Tibial nerve (tissue), 4 donors: ENCODE measurements at regions not wholly inside any gene's neighbourhood (a gene's known extent, or its start where the extent isn't known, plus 50 kb on each side); places are given as distances from the start of the nearest gene placed in this dataset.

Source experiments
- DNase-seq, 2 donors: peaks; one replicate each; pipeline ENCODE4 v3.0.0-alpha.2; 2019; ENCODE audit warnings: low spot score in 2 of 2
- H3K27ac ChIP-seq, 4 donors: fragments of 200-600 bp; sonication (generic) in 3 of 4; one replicate each; pipeline ENCODE4 v1.5.1; 2017 to 2019; ENCODE audit warnings: mild to moderate bottlenecking in 1 of 4
- H3K27me3 ChIP-seq, 2 donors: fragments of 200-600 bp; sonication (generic) in 1 of 2; one replicate each; pipeline versions ENCODE4 v1.5.1 to v1.6.0; 2017 to 2019
- H3K36me3 ChIP-seq, 3 donors: fragments of 200-600 bp; sonication (generic); one replicate each; pipeline ENCODE4 v1.5.1; 2018 to 2019
- H3K4me1 ChIP-seq, 4 donors: fragments of 200-600 bp; sonication (generic) in 3 of 4; one replicate each; pipeline ENCODE4 v1.5.1; 2017 to 2019
- H3K4me3 ChIP-seq, 4 donors: fragments of 200-600 bp; sonication (generic) in 3 of 4; one replicate each; pipeline ENCODE4 v1.5.1; 2017 to 2019; ENCODE audit warnings: mild to moderate bottlenecking in 1 of 4, moderate library complexity in 1 of 4
- H3K9me3 ChIP-seq, 4 donors: fragments of 200-600 bp; sonication (generic) in 3 of 4; one replicate each; pipeline ENCODE4 v1.5.1; 2017 to 2019
- CTCF ChIP-seq, 5 experiments: fragments of 200-600 bp in 3 of 5; fragments of 450-650 bp in 2 of 5; sonication (generic) in 3 of 5; IDR thresholded peaks; one replicate each; pipeline ENCODE4 v1.5.1; 2016 to 2019; ENCODE audit warnings: antibody characterized with exemption in 5 of 5, mild to moderate bottlenecking in 3 of 5, moderate library complexity in 2 of 5
- EP300 ChIP-seq, 2 donors: sonication (generic); formaldehyde crosslinking; IDR thresholded peaks; one replicate each; pipeline ENCODE4 v1.6.1; 2017; ENCODE audit warnings: antibody characterized with exemption in 2 of 2, mild to moderate bottlenecking in 1 of 2
- POLR2A ChIP-seq, 2 donors: fragments of 450-650 bp; IDR thresholded peaks; one replicate each; pipeline ENCODE4 v1.6.1; 2017; ENCODE audit warnings: antibody characterized with exemption in 2 of 2, mild to moderate bottlenecking in 2 of 2, moderate library complexity in 2 of 2
- WGBS, 2 donors: methylation state at CpG; one replicate each; pipeline ENCODE4 v1.1.5; 2018; 5-methylcytosine and 5-hydroxymethylcytosine counted together

GRCh38 chr15:95170561-95171380 lies 939.4 kb downstream of the MCTP2 start:
- H3K27me3 ChIP-seq = no peaks in the 10 kb centered on the region
- no peaks in the 10 kb centered on the region for H3K9me3 ChIP-seq
- DNase-seq = no peak
- 42 to 58% methylated on average over 6 of the region's 6 CpGs for WGBS, 2 donors
- no peaks in the 10 kb centered on the region for H3K36me3 ChIP-seq
- peaks cover 0 to 31% (median 6%) of the 10 kb centered on the region in 4 donors for H3K4me1 ChIP-seq
- H3K27ac ChIP-seq = peak overlapping the region; percentile 70 to 87 (median 80)
- TF ChIP-seq CTCF (IDR thresholded peaks at IDR 0.05) (no peak), POLR2A (IDR thresholded peaks at IDR 0.05) (no peak), EP300 (IDR thresholded peaks at IDR 0.05) (no peak)
- peak overlapping the region in 2 of 4 donors; percentile 19 to 44 for H3K4me3 ChIP-seq

GRCh38 chr15:95171564-95171963 lies 940.2 kb downstream of the MCTP2 start:
- no peaks in the 10 kb centered on the region for H3K27me3 ChIP-seq
- no peak overlapping the region for H3K4me3 ChIP-seq
- H3K36me3 ChIP-seq = no peaks in the 10 kb centered on the region
- DNase-seq = no peak
- H3K4me1 ChIP-seq = peaks cover 0 to 31% (median 6%) of the 10 kb centered on the region in 4 donors
- 92 to 94% methylated on average over 3 of the region's 3 CpGs for WGBS, 2 donors
- no peak for TF ChIP-seq EP300 (IDR thresholded peaks at IDR 0.05)
- no peak for TF ChIP-seq POLR2A (IDR thresholded peaks at IDR 0.05)
- no peaks in the 10 kb centered on the region for H3K9me3 ChIP-seq
- H3K27ac ChIP-seq = peak overlapping the region in 2 of 4 donors; percentile 85 to 87

- Histone ChIP-seq H3K4me3 (no peak overlapping the region), H3K27me3 (no peaks in the 10 kb centered on the region), H3K27ac (peak overlapping the region in 3 of 4 donors; percentile 11 to 81 (median 77)), H3K4me1 (peaks cover 0 to 37% (median 6%) of the 10 kb centered on the region in 4 donors), H3K9me3 (peaks cover 0 to 3% (median 0%) of the 10 kb centered on the region in 4 donors), H3K36me3 (no peaks in the 10 kb centered on the region)
- WGBS, 2 donors = 23 to 25% methylated on average over 9 of the region's 9 CpGs
- TF ChIP-seq CTCF (IDR thresholded peaks at IDR 0.05) (no peak), EP300 (IDR thresholded peaks at IDR 0.05) (peak in 1 of 2 donors; percentile 60)
- peak in 1 of 2 donors; percentile 35 for DNase-seq
These were observed 943.2 kb downstream of the MCTP2 start for GRCh38 chr15:95174301-95175259.

DNA sequence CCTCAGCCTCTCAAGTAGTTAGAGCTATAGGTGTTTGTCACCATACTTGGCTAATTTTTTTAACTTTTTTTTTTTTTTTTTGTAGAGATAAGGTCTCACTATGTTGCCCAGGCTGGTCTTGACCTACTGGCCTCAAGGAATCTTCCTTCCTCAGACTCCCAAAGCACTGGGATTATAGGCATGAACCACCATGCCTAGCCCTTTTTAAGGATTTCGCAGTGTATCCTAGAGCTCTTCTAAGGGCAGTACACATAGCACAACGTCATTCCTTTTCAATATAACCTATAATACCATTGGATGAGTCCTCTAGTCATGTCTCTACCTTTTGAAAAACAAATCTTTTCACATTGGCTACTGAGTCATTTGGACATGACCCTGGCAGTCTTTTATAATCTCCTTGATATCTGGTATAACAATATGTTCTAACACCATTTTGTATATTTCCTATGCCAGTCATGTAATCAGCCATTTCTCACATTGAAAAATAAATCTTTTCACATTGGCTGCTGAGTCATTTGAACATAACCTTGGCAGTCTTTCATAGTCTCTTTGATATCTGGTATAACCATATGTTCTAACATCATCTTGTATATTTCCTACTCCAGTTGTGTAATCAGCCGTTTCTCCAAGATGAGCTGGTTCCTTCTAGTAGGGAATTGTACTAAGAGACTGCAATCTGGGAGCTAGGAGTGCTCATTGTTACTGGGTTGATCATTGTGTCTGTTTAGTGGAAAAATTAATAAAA lies 944.7 kb downstream of the MCTP2 start:
- 72 to 76% methylated on average over 3 of the region's 3 CpGs for WGBS, 2 donors
- H3K27ac ChIP-seq = peak overlapping the region in 2 of 4 donors; percentile 1 to 36
- no peaks in the 10 kb centered on the region for H3K36me3 ChIP-seq
- DNase-seq = no peak
- peaks cover 0 to 17% (median 1%) of the 10 kb centered on the region in 4 donors for H3K9me3 ChIP-seq
- peaks cover 0 to 30% (median 6%) of the 10 kb centered on the region in 4 donors for H3K4me1 ChIP-seq
- no peak for TF ChIP-seq CTCF (IDR thresholded peaks at IDR 0.05)
- no peak for TF ChIP-seq EP300 (IDR thresholded peaks at IDR 0.05)
- TF ChIP-seq POLR2A (IDR thresholded peaks at IDR 0.05) = no peak
- H3K27me3 ChIP-seq = no peaks in the 10 kb centered on the region
- H3K4me3 ChIP-seq = no peak overlapping the region
